MM.1S (cell line): ENCODE measurements at regions not wholly inside any gene's neighbourhood (a gene's known extent, or its start where the extent isn't known, plus 50 kb on each side); places are given as distances from the start of the nearest gene placed in this dataset.
"Not testable (repeated sequence)": the region's sequence is repeated elsewhere in the genome, so short reads cannot be mapped to it uniquely, and the experiment has no call there.

Experiments used
- DNase-seq: peaks from one replicate; pipeline ENCODE4 v3.0.0-alpha.2; 2015
- H2AFZ ChIP-seq: fragments of 300-600 bp; sonication (generic); 2 replicates; pipeline ENCODE4 v1.6.0; 2016; ENCODE audit warnings: antibody characterized with exemption, low read length
- H3F3A ChIP-seq: fragments of 300-600 bp; sonication (generic); 2 replicates; pipeline ENCODE4 v1.6.1; 2016; ENCODE audit warnings: mild to moderate bottlenecking, antibody characterized with exemption, low read length, moderate library complexity, mixed read lengths; ENCODE audit not compliant: insufficient read depth
- H3K27ac ChIP-seq: fragments of 300-600 bp; sonication (generic); 2 replicates; pipeline ENCODE4 v1.5.1; 2016; ENCODE audit warnings: mild to moderate bottlenecking, low read length
- H3K27me3 ChIP-seq: fragments of 300-600 bp; sonication (generic); replicated peaks from 2 replicates; pipeline ENCODE4 v1.6.0; 2016; ENCODE audit warnings: low read length; ENCODE audit not compliant: insufficient read depth
- H3K36me3 ChIP-seq: fragments of 300-600 bp; sonication (generic); replicated peaks from 2 replicates; pipeline ENCODE4 v1.6.1; 2016; ENCODE audit warnings: mild to moderate bottlenecking, low read length, mixed read lengths; ENCODE audit not compliant: insufficient read depth
- H3K4me1 ChIP-seq: fragments of 300-600 bp; sonication (generic); 2 replicates; pipeline ENCODE4 v1.6.1; 2016; ENCODE audit warnings: low read length, mixed read lengths
- H3K4me2 ChIP-seq: fragments of 300-600 bp; sonication (generic); 2 replicates; pipeline ENCODE4 v1.6.0; 2016; ENCODE audit warnings: low read depth, low read length
- H3K4me3 ChIP-seq: fragments of 300-600 bp; sonication (generic); 2 replicates; pipeline ENCODE4 v1.5.1; 2016; ENCODE audit warnings: low read length, mixed read lengths
- H3K79me2 ChIP-seq: fragments of 300-600 bp; sonication (generic); 2 replicates; pipeline ENCODE4 v1.6.1; 2016; ENCODE audit warnings: mixed run types, low read length, mixed read lengths
- H3K9ac ChIP-seq: fragments of 300-600 bp; sonication (generic); 2 replicates; pipeline ENCODE4 v1.6.1; 2016; ENCODE audit warnings: low read length, mixed read lengths
- H3K9me2 ChIP-seq: fragments of 300-600 bp; sonication (generic); replicated peaks from 2 replicates; pipeline ENCODE4 v1.6.1; 2016; ENCODE audit warnings: mild to moderate bottlenecking, low read length, mixed read lengths; ENCODE audit not compliant: insufficient read depth
- H3K9me3 ChIP-seq: fragments of 300-600 bp; sonication (generic); replicated peaks from 2 replicates; pipeline ENCODE4 v1.6.1; 2016; ENCODE audit warnings: mild to moderate bottlenecking, low read length, mixed read lengths; ENCODE audit not compliant: insufficient read depth
- H4K20me1 ChIP-seq: fragments of 300-600 bp; sonication (generic); 2 replicates; pipeline ENCODE4 v1.6.1; 2016; ENCODE audit warnings: mild to moderate bottlenecking, low read length, moderate library complexity, mixed read lengths; ENCODE audit not compliant: insufficient read depth
- CTCF ChIP-seq: fragments of 300-600 bp; sonication (generic); IDR thresholded peaks from 2 replicates; pipeline ENCODE4 v1.5.1; 2016; ENCODE audit warnings: antibody characterized with exemption, low read length, mixed read lengths
- EZH2 ChIP-seq: fragments of 300-600 bp; sonication (generic); optimal IDR thresholded peaks from 2 replicates; pipeline ENCODE3; 2017; ENCODE audit warnings: low read depth, mild to moderate bottlenecking, antibody characterized with exemption, low read length, mixed read lengths
- EZH2phosphoT487 ChIP-seq: fragments of 300-600 bp; sonication (generic); IDR thresholded peaks from 2 replicates; pipeline ENCODE4 v1.6.1; 2018; ENCODE audit warnings: antibody characterized with exemption, low read length

DNA sequence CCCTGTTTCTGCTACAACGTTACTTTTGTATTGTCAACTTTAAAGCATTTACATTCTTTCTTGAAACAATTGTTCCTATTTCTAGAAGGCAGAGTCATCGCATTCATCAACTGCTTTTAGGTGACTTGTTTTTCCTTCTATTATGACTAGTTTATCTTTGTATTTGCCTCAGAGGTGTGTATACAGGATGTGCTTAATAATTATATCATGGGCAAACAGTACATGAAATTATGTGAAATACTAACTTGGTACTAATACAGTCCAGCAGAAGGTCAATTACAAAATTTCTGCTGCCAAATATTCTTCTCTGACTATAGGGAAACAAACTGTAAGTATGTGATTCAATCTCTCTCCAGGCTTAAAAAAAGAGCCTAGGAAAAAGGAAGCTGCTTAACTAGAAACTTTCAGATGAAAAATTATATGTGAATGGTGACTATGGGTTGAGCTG lies 101.6 kb downstream of the C4BPA start:
- H3K9me2 ChIP-seq: no peaks in the 10 kb centered on the region
- H3K9ac ChIP-seq: no peak overlapping the region
- H2AFZ ChIP-seq: no peak overlapping the region
- no peaks in the 10 kb centered on the region for H3K27me3 ChIP-seq
- no peak for DNase-seq
- H3K79me2 ChIP-seq: no peaks in the 10 kb centered on the region
- H3K4me3 ChIP-seq: no peak overlapping the region
- no peaks in the 10 kb centered on the region for H3K9me3 ChIP-seq
- no peaks in the 10 kb centered on the region for H3F3A ChIP-seq
- no peak for TF ChIP-seq EZH2phosphoT487
- TF ChIP-seq EZH2: no peak
- TF ChIP-seq CTCF: no peak
- no peak overlapping the region for H3K27ac ChIP-seq
- no peak overlapping the region for H3K4me2 ChIP-seq
- no peaks in the 10 kb centered on the region for H3K36me3 ChIP-seq
- H3K4me1 ChIP-seq: no peaks in the 10 kb centered on the region
- no peaks in the 10 kb centered on the region for H4K20me1 ChIP-seq

GRCh38 chr1:207208691-207209090 lies 104.7 kb downstream of the C4BPA start:
- H3K4me3 ChIP-seq, H3K4me2 ChIP-seq, H3K9me3 ChIP-seq, H4K20me1 ChIP-seq, H3K27ac ChIP-seq, H3K79me2 ChIP-seq, H3K27me3 ChIP-seq, H3F3A ChIP-seq, H3K4me1 ChIP-seq, H3K9me2 ChIP-seq, H2AFZ ChIP-seq, H3K9ac ChIP-seq, DNase-seq, H3K36me3 ChIP-seq: not testable (repeated sequence)

DNA sequence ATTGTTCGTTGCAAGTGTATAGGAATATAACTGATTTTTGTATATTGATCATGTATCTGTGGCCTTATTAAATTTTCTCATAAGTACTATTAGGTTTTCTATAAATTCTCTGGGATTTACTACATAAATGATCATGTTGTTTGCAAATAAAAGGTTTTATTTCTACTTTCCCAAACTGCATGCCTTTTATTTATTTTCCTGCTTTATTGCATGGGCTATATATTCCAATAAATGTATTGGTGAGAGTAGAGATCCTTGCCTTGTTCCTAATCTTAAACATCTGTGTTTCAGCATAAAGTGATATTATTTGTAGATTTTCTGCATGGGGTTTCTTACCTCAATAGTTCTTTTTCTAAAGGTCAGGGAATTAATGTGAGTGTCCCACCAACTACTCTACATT lies 107.0 kb upstream of the CD55 start:
- no peaks in the 10 kb centered on the region for H3K9me2 ChIP-seq
- H4K20me1 ChIP-seq: no peaks in the 10 kb centered on the region
- H3K36me3 ChIP-seq: no peaks in the 10 kb centered on the region
- DNase-seq: no peak
- no peak overlapping the region for H2AFZ ChIP-seq
- H3K9me3 ChIP-seq: no peaks in the 10 kb centered on the region
- H3K27ac ChIP-seq: no peak overlapping the region
- no peaks in the 10 kb centered on the region for H3K79me2 ChIP-seq
- peaks cover 10% of the 10 kb centered on the region; the same call in 1 of the 2 replicates for H3K4me1 ChIP-seq
- no peak overlapping the region for H3K4me2 ChIP-seq
- H3K27me3 ChIP-seq: no peaks in the 10 kb centered on the region
- no peak overlapping the region for H3K4me3 ChIP-seq
- TF ChIP-seq CTCF: no peak
- no peak for TF ChIP-seq EZH2
- no peaks in the 10 kb centered on the region for H3F3A ChIP-seq
- H3K9ac ChIP-seq: no peak overlapping the region

DNA sequence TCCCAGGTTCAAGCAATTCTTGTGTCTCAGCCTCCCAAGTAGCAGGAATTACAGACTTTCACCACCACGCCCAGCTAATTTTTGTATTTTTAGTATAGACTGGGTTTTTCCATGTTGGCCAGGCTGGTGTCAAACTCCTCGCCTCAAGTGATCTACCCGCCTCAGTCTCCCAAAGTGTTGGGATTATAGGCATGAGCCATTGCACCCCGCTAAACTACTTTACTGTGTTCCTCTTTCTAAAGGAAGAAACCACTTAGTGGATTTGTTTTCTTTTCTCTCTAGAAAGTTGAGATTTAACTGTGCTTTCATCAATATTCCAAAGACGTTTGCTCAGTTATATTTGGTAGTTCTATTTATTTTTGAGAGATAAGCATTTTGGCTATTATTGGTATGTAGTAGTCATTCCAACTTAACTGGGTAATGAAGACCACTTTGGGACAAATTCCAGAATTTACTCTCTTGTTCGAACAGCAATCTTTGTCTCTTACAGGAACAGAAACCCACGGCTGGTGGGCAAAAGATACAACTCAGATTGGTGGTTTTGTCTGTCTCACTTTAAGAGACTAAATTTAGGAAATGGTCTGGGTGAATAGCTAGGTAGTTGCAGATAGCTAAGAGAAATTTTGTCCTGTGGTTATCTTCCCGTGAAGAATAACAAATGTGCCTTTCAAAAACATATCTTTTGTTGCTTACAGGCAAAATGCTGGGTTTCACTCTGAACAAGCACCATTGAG lies 103.5 kb upstream of the CD55 start:
- H2AFZ ChIP-seq: no peak overlapping the region
- no peaks in the 10 kb centered on the region for H3K27me3 ChIP-seq
- TF ChIP-seq EZH2 (no peak), CTCF (no peak), EZH2phosphoT487 (no peak)
- H3K4me3 ChIP-seq: no peak overlapping the region
- H3K79me2 ChIP-seq: no peaks in the 10 kb centered on the region
- no peak overlapping the region for H3K9ac ChIP-seq
- no peaks in the 10 kb centered on the region for H3K36me3 ChIP-seq
- no peaks in the 10 kb centered on the region for H4K20me1 ChIP-seq
- no peaks in the 10 kb centered on the region for H3F3A ChIP-seq
- no peak overlapping the region for H3K27ac ChIP-seq
- no peaks in the 10 kb centered on the region for H3K9me2 ChIP-seq
- peaks cover 10% of the 10 kb centered on the region; the same call in 1 of the 2 replicates for H3K4me1 ChIP-seq
- DNase-seq: peak; percentile 48
- no peaks in the 10 kb centered on the region for H3K9me3 ChIP-seq
- H3K4me2 ChIP-seq: peak overlapping the region; percentile 12
